Activated naive CD4-positive, alpha-beta T cell treated with anti-CD3 and anti-CD28 coated beads, Interleukin-2, amount 50 U/mL, for 24 hours (primary cell): ENCODE measurements at regions not wholly inside any gene's neighbourhood (a gene's known extent, or its start where the extent isn't known, plus 50 kb on each side); places are given as distances from the start of the nearest gene placed in this dataset.

ENCODE experiments used
- H3K27ac Mint-ChIP-seq: one replicate; pipeline ENCODE4 v1.8.0; 2021; ENCODE audit warnings: mild to moderate bottlenecking, mixed read lengths
- H3K27me3 Mint-ChIP-seq: one replicate; pipeline ENCODE4 v1.8.0; 2021; ENCODE audit warnings: mixed read lengths
- H3K36me3 Mint-ChIP-seq: one replicate; pipeline ENCODE4 v1.8.0; 2021; ENCODE audit warnings: mixed read lengths
- H3K4me1 Mint-ChIP-seq: one replicate; pipeline ENCODE4 v1.8.0; 2021; ENCODE audit warnings: mixed read lengths
- H3K4me3 Mint-ChIP-seq: one replicate; pipeline ENCODE4 v1.8.0; 2021; ENCODE audit warnings: mild to moderate bottlenecking, mixed read lengths
- H3K9me3 Mint-ChIP-seq: one replicate; pipeline ENCODE4 v1.8.0; 2021; ENCODE audit warnings: mixed read lengths

GRCh38 chr3:69605867-69606266, 133.4 kb upstream of the MITF start:
- Mint-ChIP-seq H3K4me1 (no peaks in the 10 kb centered on the region), H3K36me3 (no peaks in the 10 kb centered on the region), H3K27me3 (peaks cover 2% of the 10 kb centered on the region), H3K9me3 (peaks cover 5% of the 10 kb centered on the region), H3K27ac (no peak overlapping the region), H3K4me3 (no peak overlapping the region)

- Mint-ChIP-seq H3K4me1 (no peaks in the 10 kb centered on the region), H3K36me3 (no peaks in the 10 kb centered on the region), H3K27ac (no peak overlapping the region), H3K9me3 (peaks cover 5% of the 10 kb centered on the region), H3K27me3 (peaks cover 2% of the 10 kb centered on the region), H3K4me3 (no peak overlapping the region)
Observed at GRCh38 chr3:69604735-69605450, 134.4 kb upstream of the MITF start.

- H3K36me3 Mint-ChIP-seq = no peaks in the 10 kb centered on the region
- H3K27me3 Mint-ChIP-seq = peaks cover 2% of the 10 kb centered on the region
- H3K4me3 Mint-ChIP-seq = no peak overlapping the region
- peaks cover 5% of the 10 kb centered on the region for H3K9me3 Mint-ChIP-seq
- H3K27ac Mint-ChIP-seq = no peak overlapping the region
- H3K4me1 Mint-ChIP-seq = no peaks in the 10 kb centered on the region
Observed at GRCh38 chr3:69602112-69602511, 137.2 kb upstream of the MITF start.

- no peaks in the 10 kb centered on the region for H3K36me3 Mint-ChIP-seq
- H3K9me3 Mint-ChIP-seq = no peaks in the 10 kb centered on the region
- H3K4me1 Mint-ChIP-seq = no peaks in the 10 kb centered on the region
Observed at GRCh38 chr3:69594286-69594685, 145.0 kb upstream of the MITF start.

GRCh38 chr3:69591164-69591736, 148.0 kb upstream of the MITF start:
- Mint-ChIP-seq H3K4me1 (no peaks in the 10 kb centered on the region), H3K9me3 (peaks cover 16% of the 10 kb centered on the region), H3K4me3 (no peak overlapping the region), H3K36me3 (no peaks in the 10 kb centered on the region), H3K27me3 (peaks cover 5% of the 10 kb centered on the region), H3K27ac (no peak overlapping the region)

More at GRCh38 chr3:69594286-69594685, 145.0 kb upstream of the MITF start:
- peaks cover 3% of the 10 kb centered on the region for H3K27me3 Mint-ChIP-seq
- H3K27ac Mint-ChIP-seq = no peak overlapping the region
- no peak overlapping the region for H3K4me3 Mint-ChIP-seq

- Mint-ChIP-seq H3K27ac (no peak overlapping the region), H3K4me3 (no peak overlapping the region), H3K27me3 (peaks cover 5% of the 10 kb centered on the region), H3K4me1 (no peaks in the 10 kb centered on the region), H3K36me3 (no peaks in the 10 kb centered on the region), H3K9me3 (peaks cover 24% of the 10 kb centered on the region)
Observed at GRCh38 chr3:69590111-69590510, 149.2 kb upstream of the MITF start.

- Mint-ChIP-seq H3K9me3 (peaks cover 37% of the 10 kb centered on the region), H3K4me3 (no peak overlapping the region), H3K27me3 (peaks cover 7% of the 10 kb centered on the region), H3K36me3 (no peaks in the 10 kb centered on the region), H3K27ac (no peak overlapping the region), H3K4me1 (no peaks in the 10 kb centered on the region)
Observed at GRCh38 chr3:69588170-69588569, 151.1 kb upstream of the MITF start.

GRCh38 chr3:69585472-69585871, 153.8 kb upstream of the MITF start:
- H3K36me3 Mint-ChIP-seq = no peaks in the 10 kb centered on the region
- peaks cover 37% of the 10 kb centered on the region for H3K9me3 Mint-ChIP-seq
- H3K27me3 Mint-ChIP-seq = peaks cover 8% of the 10 kb centered on the region
- H3K27ac Mint-ChIP-seq = no peak overlapping the region
- no peaks in the 10 kb centered on the region for H3K4me1 Mint-ChIP-seq
- H3K4me3 Mint-ChIP-seq = no peak overlapping the region

- no peaks in the 10 kb centered on the region for H3K4me1 Mint-ChIP-seq
- no peaks in the 10 kb centered on the region for H3K36me3 Mint-ChIP-seq
- H3K27ac Mint-ChIP-seq = no peak overlapping the region
- H3K4me3 Mint-ChIP-seq = no peak overlapping the region
- H3K27me3 Mint-ChIP-seq = peaks cover 3% of the 10 kb centered on the region
- H3K9me3 Mint-ChIP-seq = peaks cover 23% of the 10 kb centered on the region
Observed at GRCh38 chr3:69582044-69582443, 157.2 kb upstream of the MITF start.

- peaks cover 2% of the 10 kb centered on the region for H3K36me3 Mint-ChIP-seq
- peaks cover 6% of the 10 kb centered on the region for H3K9me3 Mint-ChIP-seq
- H3K27me3 Mint-ChIP-seq = peaks cover 3% of the 10 kb centered on the region
- H3K4me1 Mint-ChIP-seq = no peaks in the 10 kb centered on the region
- no peak overlapping the region for H3K27ac Mint-ChIP-seq
- H3K4me3 Mint-ChIP-seq = no peak overlapping the region
Observed at GRCh38 chr3:69579306-69580041, 159.8 kb upstream of the MITF start.

GRCh38 chr3:69569520-69569919, 169.7 kb upstream of the MITF start:
- no peaks in the 10 kb centered on the region for H3K36me3 Mint-ChIP-seq
- H3K4me3 Mint-ChIP-seq = no peak overlapping the region
- H3K4me1 Mint-ChIP-seq = no peaks in the 10 kb centered on the region
- H3K27me3 Mint-ChIP-seq = peaks cover 5% of the 10 kb centered on the region
- no peak overlapping the region for H3K27ac Mint-ChIP-seq
- H3K9me3 Mint-ChIP-seq = peaks cover 6% of the 10 kb centered on the region

- Mint-ChIP-seq H3K36me3 (no peaks in the 10 kb centered on the region), H3K27ac (no peak overlapping the region), H3K9me3 (peaks cover 6% of the 10 kb centered on the region), H3K4me3 (no peak overlapping the region), H3K4me1 (no peaks in the 10 kb centered on the region), H3K27me3 (peaks cover 5% of the 10 kb centered on the region)
Observed at GRCh38 chr3:69568951-69569350, 170.3 kb upstream of the MITF start.

GRCh38 chr3:69568458-69568857, 170.8 kb upstream of the MITF start:
- Mint-ChIP-seq H3K27ac (no peak overlapping the region), H3K9me3 (peaks cover 6% of the 10 kb centered on the region), H3K27me3 (peaks cover 5% of the 10 kb centered on the region), H3K4me3 (no peak overlapping the region), H3K4me1 (no peaks in the 10 kb centered on the region), H3K36me3 (no peaks in the 10 kb centered on the region)

- Mint-ChIP-seq H3K36me3 (no peaks in the 10 kb centered on the region), H3K4me1 (no peaks in the 10 kb centered on the region), H3K27ac (no peak overlapping the region), H3K4me3 (no peak overlapping the region), H3K27me3 (peaks cover 5% of the 10 kb centered on the region), H3K9me3 (peaks cover 6% of the 10 kb centered on the region)
Observed at GRCh38 chr3:69567710-69568052, 171.6 kb upstream of the MITF start.

GRCh38 chr3:69567023-69567709, 172.1 kb upstream of the MITF start:
- H3K36me3 Mint-ChIP-seq = no peaks in the 10 kb centered on the region
- peaks cover 6% of the 10 kb centered on the region for H3K9me3 Mint-ChIP-seq
- no peaks in the 10 kb centered on the region for H3K4me1 Mint-ChIP-seq
- peaks cover 5% of the 10 kb centered on the region for H3K27me3 Mint-ChIP-seq
- no peak overlapping the region for H3K27ac Mint-ChIP-seq
- no peak overlapping the region for H3K4me3 Mint-ChIP-seq

- peaks cover 5% of the 10 kb centered on the region for H3K9me3 Mint-ChIP-seq
- H3K27me3 Mint-ChIP-seq = peaks cover 5% of the 10 kb centered on the region
- no peak overlapping the region for H3K27ac Mint-ChIP-seq
- H3K4me3 Mint-ChIP-seq = no peak overlapping the region
- no peaks in the 10 kb centered on the region for H3K36me3 Mint-ChIP-seq
- no peaks in the 10 kb centered on the region for H3K4me1 Mint-ChIP-seq
Observed at GRCh38 chr3:69566275-69566674, 173.0 kb upstream of the MITF start.
